ENCODE measurements at regions not wholly inside any gene's neighbourhood (a gene's known extent, or its start where the extent isn't known, plus 50 kb on each side); places are given as distances from the start of the nearest gene placed in this dataset.

DNA sequence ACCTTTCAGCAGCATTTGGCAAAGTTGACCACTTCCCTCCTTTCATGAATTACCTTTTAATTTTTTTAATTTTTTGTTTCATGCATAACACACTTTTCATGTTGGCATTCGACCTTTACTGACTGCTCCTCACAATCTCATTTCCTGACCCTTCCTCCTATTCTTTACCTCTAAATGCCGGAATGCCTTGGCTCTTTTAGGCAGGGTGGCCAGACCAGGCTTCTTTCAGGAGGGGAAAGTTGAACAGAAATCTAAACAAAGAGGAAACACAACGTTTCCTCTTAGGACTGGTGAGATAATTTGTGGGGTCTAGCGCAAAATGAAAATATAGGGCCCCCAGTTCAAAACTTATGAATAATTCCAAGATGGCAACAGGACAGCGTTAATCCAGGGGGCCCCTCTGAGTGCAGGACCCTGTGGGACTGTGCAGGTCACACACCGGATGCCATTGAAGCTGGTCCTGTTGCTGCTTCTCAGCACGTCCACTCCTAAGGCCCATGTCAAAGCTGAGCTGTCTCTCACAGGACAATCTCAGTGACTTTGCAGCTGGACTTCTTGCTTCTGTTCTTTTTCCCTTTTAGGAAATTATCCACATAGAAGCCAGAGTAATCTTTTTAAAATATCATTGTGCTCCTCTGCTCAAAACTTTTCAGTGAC lies 313.8 kb downstream of the HDGFL1 start:
- DNase-seq (ENCODE audit: low spot score): no peak

- DNase-seq (ENCODE audit: low spot score): no peak
These were observed 315.1 kb downstream of the HDGFL1 start for GRCh38 chr6:22884456-22884855.

- DNase-seq (ENCODE audit: low spot score): no peak
These were observed 317.6 kb downstream of the HDGFL1 start for GRCh38 chr6:22886650-22887581.

DNA sequence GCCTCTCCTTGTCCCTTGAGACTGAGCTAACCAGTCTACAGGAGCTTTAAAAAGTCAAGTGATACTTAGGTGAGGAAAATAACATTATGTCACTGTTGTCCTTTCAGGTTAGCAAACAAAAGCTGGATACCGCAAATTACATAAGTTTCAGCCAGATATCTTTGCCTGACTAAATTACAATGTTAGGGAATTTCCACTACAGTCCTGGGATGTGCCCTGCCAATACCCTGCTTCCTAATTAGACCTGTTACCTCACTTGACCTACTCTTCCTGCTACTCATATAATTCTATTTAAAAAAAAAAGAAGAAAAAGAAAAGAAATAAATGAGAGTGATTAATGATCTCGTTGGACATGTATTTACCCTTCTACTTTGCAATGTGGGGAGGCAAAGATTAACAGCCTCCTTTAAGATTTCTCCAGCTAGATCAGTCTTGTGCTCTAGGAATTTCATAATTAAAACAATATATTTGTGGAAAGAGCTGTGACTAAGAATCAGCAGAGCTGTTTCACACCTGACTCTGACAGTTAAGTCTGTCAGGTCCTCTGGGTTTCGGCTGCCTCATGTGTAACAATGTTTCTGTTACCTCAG lies 318.9 kb downstream of the HDGFL1 start:
- no peak for DNase-seq (ENCODE audit: low spot score)

DNA sequence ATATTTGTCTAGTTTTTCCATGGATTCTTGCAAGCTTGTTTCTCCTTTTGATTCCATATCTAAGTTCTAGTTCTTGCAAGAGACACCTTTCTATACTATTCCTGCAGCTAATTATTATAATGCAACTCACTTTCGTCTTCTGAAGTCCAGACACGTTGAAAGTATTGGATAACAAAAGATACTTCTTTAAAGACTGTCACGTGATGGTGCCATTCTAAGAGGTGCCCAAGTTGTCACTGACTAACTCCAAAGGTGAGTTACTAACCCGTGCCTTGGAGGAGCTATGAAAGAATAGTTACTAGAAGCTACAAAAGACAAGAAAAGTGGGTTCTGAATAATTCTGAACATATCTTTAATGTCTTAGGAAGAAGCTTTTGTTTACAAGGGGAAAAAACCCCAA lies 322.6 kb downstream of the HDGFL1 start:
- no peak for DNase-seq (ENCODE audit: low spot score)

- no peak for DNase-seq (ENCODE audit: low spot score)
These were observed 323.1 kb downstream of the HDGFL1 start for GRCh38 chr6:22892452-22892851.

DNA sequence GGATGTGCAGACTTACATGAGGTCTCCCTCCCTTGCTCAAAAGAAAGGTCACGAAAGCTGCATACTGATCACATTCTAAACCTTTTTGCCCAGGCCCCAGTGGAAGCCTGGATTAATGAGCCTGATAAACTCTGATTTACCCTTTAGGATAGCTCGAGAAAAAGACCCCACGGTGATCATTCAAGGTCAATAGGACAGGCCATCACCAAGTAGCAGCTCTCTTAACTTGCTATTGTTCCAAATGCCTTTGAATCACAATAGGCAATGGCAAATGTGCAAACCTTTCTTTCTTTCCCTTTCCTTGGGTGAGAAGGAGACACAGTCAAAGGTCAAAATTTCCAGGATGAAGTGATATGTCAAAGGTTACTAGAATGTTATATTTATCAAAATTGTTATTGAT lies 327.3 kb downstream of the HDGFL1 start:
- DNase-seq (ENCODE audit: low spot score): no peak

GRCh38 chr6:22899426-22899825 lies 330.1 kb downstream of the HDGFL1 start:
- no peak for DNase-seq (ENCODE audit: low spot score)

DNA sequence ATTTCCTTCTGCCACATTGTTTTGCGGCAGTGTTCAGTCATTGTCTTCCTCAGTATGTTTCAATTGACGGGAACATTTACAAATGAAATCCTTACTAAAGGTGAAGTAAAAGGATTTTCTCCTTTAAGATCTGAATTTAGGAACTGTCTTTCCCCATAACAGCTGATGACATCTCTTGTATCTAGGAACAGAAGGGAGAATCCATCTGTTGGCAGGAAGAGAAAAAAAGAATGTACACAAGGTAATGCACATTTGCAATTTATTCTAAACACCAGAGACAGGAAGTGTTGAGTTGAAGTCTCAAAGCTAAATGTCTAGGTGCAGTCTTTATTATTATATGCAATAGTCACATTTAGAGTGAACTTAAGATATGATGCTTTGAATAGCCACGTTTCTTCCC lies 334.5 kb downstream of the HDGFL1 start:
- DNase-seq (ENCODE audit: low spot score): no peak

DNA sequence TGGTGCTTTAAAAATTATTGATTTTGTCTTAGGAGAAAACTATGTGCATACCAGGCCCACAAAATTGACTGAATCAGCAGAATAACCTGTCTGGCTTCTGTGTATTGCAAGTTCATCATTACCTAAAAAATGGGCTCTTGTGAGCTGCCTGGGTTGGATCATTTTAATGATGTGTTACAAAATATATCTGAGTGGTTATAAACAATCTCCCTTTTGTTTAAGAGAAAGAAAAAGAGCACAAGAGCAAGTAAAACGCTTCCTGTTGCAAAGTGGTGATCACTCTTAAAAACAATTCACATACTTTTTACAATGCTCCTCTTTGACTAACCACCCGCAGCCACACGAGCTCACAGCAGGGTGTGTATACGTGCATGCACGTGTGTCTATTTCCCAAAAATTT lies 335.1 kb downstream of the HDGFL1 start:
- DNase-seq (ENCODE audit: low spot score): no peak

DNA sequence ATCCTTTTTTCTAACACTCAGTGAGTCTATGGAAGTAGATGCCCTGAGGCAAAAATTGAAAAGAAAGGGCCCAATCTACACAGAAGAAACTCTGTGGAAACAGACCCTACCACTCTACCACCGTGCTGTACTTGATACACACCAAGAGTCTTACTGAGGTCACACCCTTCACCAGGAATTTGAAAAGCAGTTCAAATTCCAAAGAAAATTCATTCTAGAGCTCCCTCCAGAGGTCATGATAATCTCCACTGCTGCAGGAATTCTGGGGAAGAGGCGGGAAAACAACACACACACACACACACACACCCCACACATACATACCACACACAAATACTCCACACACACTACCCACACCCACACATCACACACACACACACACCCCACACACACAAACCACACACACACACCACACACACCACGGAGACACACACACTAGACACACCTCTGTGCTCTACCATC lies 336.8 kb downstream of the HDGFL1 start:
- no peak for DNase-seq (ENCODE audit: low spot score)

GRCh38 chr6:22907085-22907484 lies 337.7 kb downstream of the HDGFL1 start:
- no peak for DNase-seq (ENCODE audit: low spot score)

DNA sequence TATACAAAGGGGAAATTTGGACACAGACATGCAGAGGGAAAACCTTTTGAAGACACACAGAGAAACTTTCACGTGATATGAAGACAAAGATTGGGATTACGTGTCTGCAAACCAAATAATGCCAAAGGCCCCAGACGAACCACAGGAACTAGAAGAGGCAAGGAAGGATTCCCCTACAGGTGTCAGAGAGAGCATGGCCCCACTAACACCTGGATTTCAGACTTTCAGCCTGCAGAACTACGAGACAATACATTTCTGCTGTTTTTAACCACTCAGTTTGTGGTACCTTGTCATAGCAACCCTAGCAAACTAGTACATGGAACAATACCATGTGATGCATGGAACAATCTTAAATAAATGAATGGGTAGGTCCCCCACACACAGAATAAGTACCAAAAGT lies 341.0 kb downstream of the HDGFL1 start:
- no peak for DNase-seq (ENCODE audit: low spot score)

DNA sequence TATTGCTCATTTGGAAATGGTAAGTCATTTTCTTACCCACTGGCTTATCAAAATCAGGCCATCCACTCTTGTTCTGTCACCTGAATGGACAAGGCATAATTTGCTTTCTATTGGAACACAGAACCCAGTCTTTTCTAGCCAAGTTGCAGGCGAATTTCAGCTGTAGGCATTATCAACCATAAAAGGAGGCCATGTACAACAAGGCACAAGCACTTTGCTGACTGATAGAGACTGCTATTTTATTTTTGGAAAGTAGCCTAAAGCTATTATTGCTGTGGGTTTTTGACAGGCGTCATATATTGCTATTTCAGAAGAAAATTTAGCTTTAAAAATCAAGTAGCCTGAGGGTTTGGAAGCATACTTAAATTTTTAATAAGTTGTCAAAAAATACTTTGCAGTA lies 344.2 kb downstream of the HDGFL1 start:
- no peak for DNase-seq (ENCODE audit: low spot score)

- DNase-seq (ENCODE audit: low spot score): no peak
These were observed 348.0 kb downstream of the HDGFL1 start for GRCh38 chr6:22917344-22917743.

DNA sequence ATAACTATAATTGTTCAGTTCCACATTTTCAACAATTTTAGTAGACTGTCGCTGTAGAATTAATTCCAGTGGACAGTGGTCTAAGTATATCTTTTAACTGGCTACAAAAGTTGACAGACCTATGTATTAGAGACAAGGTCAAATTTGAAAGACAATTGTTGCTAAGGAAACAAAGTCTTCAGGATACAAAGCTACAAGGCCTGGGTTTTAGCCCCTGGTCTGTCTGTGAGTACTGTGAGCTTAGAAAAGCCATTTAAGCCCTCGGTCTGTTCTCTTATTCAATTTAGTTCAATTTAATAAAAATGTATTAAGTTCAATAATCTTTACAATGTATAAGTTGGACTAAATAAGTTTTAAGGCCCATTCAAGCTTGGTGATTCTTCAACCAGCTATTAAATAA lies 352.5 kb downstream of the HDGFL1 start:
- no peak for DNase-seq (ENCODE audit: low spot score)

DNA sequence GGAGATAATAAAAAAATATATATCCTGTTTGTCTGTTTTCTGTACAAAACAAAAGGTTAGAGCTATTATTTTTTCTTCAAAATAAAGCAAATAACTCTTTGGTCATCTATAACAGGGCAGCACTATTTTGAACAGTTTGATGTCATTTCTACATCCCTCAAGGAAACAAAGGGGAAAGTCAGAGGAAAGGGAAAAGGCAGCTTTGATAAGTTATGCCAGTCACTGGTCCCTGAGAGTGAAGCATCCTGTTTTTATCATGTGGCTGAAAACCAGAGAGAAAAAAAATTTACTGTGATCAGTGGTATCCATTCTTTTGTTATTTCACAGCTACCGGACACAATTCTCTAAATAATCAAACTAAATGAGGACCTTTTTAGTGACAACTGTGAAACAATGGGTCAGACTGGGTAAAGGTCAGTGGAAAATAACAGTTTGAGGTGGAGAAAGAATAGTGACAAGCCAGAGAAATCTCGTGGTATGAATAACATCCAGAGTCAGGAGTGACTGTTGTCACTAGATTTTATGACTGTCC lies 356.0 kb downstream of the HDGFL1 start:
- no peak for DNase-seq (ENCODE audit: low spot score)

DNA sequence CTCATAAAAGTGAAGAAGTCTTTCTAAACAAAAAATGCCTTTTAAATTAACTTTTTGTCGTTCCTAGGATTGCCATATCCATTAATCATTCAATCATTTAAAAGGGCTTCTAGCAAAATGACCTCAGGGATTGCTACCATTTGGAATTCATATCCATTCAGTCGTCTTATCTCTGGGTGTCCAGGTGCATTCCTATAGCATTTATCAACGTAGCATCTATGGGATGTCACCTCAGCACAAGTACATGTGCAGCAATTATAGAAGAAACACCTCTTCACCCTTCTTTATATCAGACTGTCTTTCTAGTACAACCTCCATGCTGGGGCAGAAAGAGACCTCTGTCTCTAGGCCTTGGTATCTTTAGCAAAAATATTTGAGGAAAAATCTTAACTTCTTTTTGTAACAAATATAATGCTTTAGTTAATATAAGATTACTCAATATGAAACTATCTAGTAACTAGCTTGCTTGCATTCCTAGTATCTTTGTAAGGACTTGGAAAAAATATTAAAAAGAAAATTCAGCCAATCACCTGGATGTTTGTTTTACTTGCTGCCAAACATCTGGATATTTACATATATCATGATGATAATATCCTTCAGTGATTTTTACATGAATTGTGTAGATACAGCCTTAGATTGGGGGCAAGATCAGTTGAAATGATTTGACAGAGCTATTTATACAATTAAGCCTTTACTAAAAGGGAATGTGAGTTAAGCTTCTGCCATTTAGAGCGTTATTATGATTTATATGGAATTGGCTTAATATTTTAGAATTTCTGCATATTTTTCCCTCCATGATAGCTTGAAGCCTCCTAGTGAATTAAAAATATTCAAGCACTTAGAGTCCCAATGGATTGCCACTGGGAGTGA lies 356.8 kb downstream of the HDGFL1 start:
- no peak for DNase-seq (ENCODE audit: low spot score)

GRCh38 chr6:22926790-22927354 lies 357.5 kb downstream of the HDGFL1 start:
- no peak for DNase-seq (ENCODE audit: low spot score)

DNA sequence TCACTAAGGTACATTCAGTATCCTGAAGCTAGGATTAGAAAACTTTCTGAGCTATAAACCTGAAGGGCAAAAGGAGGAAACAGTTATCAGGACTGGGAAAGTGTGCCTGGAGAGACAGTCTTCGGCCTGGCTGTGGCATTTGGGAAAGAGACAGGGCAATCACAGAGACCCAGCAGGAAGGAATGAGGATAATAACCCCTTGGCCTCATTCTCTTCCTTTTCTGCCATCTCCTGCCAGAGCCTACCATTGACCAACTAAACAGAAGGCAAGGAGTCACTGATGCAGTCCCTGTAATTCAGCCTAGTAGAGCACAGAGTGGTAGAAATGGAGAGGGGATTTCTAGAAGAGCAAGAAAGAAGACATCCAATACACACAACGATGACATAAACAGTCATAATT lies 359.4 kb downstream of the HDGFL1 start:
- DNase-seq (ENCODE audit: low spot score): no peak

DNA sequence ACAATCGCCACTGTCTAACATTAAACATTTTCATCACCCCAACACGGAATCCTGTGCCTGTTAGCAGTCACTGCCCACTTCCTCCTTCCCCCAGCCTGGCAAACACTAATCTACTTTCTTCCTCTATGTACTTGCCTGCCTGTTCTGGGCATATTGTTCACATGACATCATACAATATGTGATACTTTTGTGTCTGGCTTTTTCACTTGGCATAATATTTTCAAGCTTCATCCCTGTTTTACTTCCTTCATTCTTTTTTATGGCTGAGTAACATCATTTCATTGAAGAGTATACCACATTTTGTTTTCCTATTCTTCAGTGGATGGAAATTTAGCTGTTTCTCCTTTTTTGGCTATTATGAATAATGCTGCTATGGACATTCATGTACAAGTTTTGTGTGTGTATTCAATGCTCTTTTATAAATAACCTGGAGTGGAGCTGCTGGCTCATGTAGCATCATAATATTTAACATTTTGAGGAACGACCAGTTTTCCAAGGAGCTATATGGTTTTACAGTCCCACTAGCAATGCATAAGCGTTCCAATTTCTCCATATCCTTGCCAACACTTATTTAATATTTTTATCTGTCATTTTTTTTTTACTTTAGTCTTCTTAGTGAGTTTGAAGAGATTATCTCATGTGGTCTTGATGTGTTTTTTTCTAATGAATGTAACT lies 360.1 kb downstream of the HDGFL1 start:
- no peak for DNase-seq (ENCODE audit: low spot score)

Measured in ureter (tissue), 1 donor.